RWPE1 (cell line): ENCODE measurements at regions not wholly inside any gene's neighbourhood (a gene's known extent, or its start where the extent isn't known, plus 50 kb on each side); places are given as distances from the start of the nearest gene placed in this dataset.
A peak's percentile ranks its signal among the peaks of the same experiment; 100 is the strongest.

ENCODE experiments used
- CTCF ChIA-PET: fragments of 350-600 bp; sonication (Branson Sonifier 250); formaldehyde crosslinking; extraction: SDS; loops from one replicate; lab custom pipeline; 2021; lab: Yijun Ruan, JAX
- POLR2A ChIA-PET: fragments of 400-600 bp; formaldehyde crosslinking; extraction: SDS; loops from one replicate; lab custom pipeline; 2020; ENCODE audit warnings: antibody characterized with exemption; ENCODE audit not compliant: low non-redundant PET; lab: Yijun Ruan, JAX
- DNase-seq: peaks from one replicate; pipeline ENCODE4 v3.0.0; 2012; ENCODE audit warnings: low spot score
- H3K27ac ChIP-seq: fragments of 450-650 bp; 2 replicates; pipeline ENCODE4 v1.5.1; 2017
- TF ChIP-seq, protein P1 (sequence below): fragments of 450-650 bp; conservative IDR thresholded peaks from 2 replicates; pipeline ENCODE4 v1.5.1; 2017; ENCODE audit warnings: low read depth, mild to moderate bottlenecking

DNA sequence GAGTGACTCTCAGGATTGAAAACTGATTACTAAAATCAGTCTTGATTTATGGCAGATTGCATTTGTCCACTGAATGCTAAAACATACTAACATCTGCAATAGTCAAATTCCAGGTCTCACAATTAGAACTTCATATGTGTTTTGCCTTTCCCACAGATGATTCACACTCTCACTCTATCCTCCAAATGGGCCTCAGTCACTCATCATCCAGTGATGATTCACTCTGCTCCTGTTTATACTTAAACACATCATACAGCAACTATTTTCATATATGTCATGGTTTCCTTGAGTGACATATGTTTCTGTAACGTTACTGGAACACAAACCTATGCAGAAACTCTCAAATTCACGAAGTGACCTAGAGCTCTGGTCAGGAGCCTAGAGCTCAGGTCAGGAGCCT lies 512.9 kb downstream of the HINT1 start:
- POLR2A ChIA-PET: no interaction called here
- CTCF ChIA-PET: no interaction called here
- no peak overlapping the region for H3K27ac ChIP-seq
- DNase-seq: peak; percentile 92
- TF ChIP-seq, protein P1, sequence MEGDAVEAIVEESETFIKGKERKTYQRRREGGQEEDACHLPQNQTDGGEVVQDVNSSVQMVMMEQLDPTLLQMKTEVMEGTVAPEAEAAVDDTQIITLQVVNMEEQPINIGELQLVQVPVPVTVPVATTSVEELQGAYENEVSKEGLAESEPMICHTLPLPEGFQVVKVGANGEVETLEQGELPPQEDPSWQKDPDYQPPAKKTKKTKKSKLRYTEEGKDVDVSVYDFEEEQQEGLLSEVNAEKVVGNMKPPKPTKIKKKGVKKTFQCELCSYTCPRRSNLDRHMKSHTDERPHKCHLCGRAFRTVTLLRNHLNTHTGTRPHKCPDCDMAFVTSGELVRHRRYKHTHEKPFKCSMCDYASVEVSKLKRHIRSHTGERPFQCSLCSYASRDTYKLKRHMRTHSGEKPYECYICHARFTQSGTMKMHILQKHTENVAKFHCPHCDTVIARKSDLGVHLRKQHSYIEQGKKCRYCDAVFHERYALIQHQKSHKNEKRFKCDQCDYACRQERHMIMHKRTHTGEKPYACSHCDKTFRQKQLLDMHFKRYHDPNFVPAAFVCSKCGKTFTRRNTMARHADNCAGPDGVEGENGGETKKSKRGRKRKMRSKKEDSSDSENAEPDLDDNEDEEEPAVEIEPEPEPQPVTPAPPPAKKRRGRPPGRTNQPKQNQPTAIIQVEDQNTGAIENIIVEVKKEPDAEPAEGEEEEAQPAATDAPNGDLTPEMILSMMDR: no peak

DNA sequence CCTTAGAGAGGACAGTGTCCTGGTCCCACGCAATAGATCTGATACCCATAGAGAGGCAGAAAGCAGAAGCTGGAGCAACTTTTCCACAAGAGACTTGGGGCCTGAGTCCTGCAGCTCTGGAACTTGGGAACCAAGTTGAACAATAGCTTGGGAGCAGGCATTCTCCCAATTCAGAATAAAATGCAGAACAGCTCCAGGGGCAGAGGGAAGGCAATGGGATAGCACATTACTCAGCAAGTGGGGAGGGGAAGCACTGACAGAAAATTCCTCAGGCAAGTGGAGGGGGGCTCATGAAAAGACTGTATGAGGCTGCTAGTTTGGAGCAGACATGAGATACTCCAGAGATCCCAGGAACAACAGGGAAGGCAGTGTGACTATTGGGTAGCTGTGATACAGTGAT lies 513.6 kb downstream of the HINT1 start:
- POLR2A ChIA-PET: no interaction called here
- CTCF ChIA-PET: no interaction called here
- no peak for DNase-seq

DNA sequence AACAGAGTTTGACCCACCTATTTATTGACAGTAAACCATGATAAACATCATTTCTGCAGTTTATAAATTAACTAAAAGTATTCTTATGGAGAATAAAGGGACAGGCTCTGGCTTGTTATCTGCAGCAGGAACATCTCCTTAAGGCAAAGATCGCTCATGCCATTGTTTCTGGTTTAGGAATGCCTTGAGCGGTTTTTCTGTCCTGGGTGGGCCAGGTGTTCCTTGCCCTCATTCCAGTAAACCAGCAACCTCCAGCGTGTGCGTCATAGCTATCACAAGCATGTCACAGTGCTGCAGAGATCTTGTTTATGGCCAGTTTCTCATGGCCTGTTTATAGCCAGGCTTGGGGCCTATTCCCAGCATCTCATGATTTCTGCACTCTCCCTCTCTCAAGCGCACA lies 521.7 kb downstream of the HINT1 start:
- H3K27ac ChIP-seq: no peak overlapping the region
- no peak for DNase-seq
- TF ChIP-seq, protein P1: no peak
- ChIA-PET POLR2A (no interaction called here), CTCF (no interaction called here)

More for the DNA sequence above, 513.6 kb downstream of the HINT1 start:
- TF ChIP-seq, protein P1: no peak
- H3K27ac ChIP-seq: no peak overlapping the region

DNA sequence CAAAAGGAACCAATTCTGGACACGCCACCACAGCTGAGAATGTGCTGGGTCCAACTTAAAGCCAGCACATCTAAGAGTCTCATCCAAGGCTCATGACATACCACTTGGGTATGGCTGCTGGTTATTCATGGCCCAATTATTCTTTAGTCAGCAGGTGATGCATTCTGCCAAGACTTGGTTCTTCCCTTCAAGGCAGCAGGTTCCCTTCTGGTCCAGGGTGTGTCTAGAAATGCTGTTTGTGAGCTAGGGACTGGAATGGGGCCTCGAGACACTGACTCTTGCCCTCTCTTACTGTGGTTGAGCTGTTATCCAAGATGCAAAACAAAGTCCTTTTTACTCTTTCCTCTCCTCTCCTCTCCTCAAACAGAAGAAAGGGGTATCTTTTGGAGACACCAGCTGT lies 522.6 kb downstream of the HINT1 start:
- TF ChIP-seq, protein P1: no peak
- POLR2A ChIA-PET: no interaction called here
- CTCF ChIA-PET: interaction anchor here (0.5 kb wide), 1 partner anchor 12 kb away, joined by 3 read pairs; no protein-coding TSS in a partner anchor
- no peak overlapping the region for H3K27ac ChIP-seq
- no peak for DNase-seq

DNA sequence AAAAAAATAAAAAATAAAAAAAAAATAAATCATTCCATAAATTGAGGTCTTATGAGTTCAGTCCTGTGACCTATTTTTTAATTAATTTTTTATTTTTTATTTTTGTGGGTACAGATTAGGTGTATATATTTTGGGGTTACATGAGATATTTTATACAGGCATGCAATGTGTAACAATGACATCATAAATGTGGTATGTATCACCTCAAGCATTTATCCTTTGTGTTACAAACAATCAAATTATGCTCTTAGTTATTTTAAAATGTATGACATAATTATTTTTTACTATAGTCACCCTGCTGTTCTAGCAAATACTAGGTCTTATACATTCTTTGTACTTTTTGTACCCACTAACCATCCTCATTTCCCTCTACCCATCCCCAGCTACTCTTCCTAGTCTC lies 537.9 kb downstream of the HINT1 start:
- TF ChIP-seq, protein P1: no peak
- DNase-seq: no peak
- ChIA-PET CTCF (no interaction called here), POLR2A (no interaction called here)
- no peak overlapping the region for H3K27ac ChIP-seq

DNA sequence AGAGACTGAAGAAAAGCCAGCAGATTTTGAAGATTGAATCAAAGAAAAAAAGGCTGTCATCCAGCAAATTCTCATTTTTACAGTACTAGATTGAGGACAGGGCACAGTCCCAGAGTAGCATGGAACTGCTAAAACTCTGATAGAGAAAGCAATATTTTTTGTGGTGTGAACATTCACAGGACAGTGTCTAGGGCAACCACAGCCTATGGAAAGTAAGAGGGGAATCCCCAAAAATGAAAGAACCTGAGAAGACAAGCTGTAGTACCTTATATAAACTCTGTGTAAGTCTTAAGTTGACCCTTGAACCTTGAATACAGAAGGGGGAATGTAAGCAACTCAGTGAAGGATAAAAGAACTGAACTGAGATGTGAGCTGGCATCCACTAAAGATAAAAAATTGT lies 540.3 kb downstream of the HINT1 start:
- ChIA-PET POLR2A (no interaction called here), CTCF (no interaction called here)
- no peak overlapping the region for H3K27ac ChIP-seq
- TF ChIP-seq, protein P1: no peak
- no peak for DNase-seq

DNA sequence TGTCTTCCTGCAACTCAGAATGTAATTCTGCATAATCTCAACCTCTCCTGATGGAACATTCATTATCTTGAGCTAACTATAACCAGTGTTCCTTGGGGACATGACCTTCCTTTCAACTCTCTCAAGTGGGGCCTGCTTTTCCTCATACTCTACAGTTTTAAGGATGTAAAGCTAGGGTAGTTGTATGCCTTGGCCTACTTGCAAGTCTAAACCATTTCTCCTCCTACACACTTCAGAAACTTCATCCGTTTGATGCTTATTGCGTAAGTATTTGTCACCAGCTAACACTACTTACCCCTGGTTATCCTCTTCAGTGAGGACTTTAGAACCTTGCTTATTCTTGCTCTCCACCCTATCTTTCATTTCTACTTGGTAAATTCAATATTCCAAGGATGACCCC lies 548.9 kb downstream of the HINT1 start:
- ChIA-PET CTCF (no interaction called here), POLR2A (no interaction called here)
- TF ChIP-seq, protein P1: no peak
- no peak for DNase-seq
- no peak overlapping the region for H3K27ac ChIP-seq
